HT1080 (cell line): ENCODE measurements at regions not wholly inside any gene's neighbourhood (a gene's known extent, or its start where the extent isn't known, plus 50 kb on each side); places are given as distances from the start of the nearest gene placed in this dataset.

ENCODE experiments used
- DNase-seq: peaks from one replicate; pipeline ENCODE4 v3.0.0-alpha.2; 2015; ENCODE audit warnings: low read depth

DNA sequence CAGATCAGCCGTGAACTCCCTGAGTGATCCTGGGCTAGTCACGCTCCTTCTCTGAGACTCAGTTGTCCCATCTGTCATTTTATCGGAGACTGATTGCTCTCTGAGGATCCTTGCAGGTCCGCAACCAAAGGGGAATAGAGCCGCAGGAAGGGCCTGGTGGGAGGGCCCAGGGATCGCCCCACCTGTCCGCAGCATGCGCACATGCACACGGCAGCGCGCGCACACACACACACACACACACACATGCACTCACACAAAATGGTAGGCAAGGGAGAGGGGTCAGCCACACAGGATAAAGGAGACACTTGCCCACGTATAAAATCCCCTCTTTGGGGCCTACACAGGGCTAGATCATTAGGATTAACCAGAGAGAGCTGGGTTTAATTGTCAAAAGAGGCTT, 95.6 kb upstream of the FOXP4 start:
- no peak for DNase-seq

DNA sequence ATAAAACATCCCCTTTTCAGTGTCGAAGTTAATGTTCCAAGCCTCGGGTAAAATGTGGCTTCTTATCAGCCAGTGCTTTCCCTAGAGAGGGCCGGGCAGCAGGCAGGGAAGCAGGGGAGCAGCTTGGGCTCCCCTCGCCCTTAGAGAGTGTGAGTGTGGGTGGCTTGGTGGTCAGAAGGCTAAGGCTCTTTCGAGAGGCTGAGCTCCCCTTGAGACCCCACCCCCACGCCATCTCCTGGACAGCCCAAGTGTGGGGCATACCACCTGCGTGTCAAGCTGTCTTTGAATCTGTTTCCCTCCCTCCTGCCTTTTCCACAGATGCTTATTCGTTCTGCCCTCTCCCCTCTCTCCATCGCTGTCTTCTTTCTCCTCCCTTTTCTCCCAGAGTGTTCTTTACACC, 95.1 kb upstream of the FOXP4 start:
- no peak for DNase-seq

DNA sequence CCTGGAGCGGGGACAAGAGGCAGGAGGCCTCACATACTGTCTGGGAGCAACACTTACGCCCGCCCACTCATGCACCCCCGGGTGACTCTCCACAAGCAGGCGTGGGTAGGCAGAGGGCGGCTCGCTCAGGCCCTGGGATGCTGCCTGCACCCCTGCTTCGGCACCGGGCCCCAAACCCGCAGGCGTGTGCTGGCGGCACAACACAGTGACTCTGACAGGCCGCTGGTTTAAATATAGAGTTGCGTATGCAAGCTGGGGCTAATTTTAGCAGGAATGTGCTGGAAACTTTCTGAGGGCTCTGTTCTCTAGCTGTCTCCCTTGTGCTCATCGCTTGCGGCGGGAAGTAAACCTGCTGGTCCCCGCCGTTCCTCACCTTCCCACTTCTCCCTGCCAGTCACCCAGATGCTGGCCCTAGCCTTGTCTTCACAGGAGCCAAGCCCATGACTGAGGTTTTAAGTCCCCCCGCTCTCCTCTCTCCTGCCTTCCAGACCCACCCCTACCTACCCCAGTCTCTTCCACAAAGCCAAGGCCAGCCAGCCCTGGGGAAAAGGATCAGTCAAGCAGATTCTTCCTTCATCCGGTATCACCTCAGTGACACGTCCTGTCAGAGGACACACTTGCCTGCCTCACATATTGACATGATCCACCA, 94.5 kb upstream of the FOXP4 start:
- no peak for DNase-seq

DNA sequence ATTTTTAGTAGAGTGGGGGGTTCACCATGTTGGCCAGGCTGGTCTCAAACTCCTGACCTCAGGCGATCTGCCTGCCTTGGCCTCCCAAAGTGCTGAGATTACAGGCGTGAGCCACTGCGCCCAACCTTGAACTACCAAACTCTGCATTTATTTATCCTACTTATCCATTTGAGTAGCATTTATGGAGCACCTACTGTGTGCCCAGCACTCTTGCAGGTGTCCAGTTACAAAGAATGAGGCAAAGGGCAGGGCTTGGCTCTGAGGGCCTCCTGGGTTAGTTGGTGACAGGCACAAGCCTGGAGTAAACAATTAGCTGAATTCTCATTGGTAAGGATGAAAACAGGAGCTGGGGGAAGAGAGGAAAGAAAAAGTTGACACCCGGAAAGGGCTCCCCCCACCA, 93.4 kb upstream of the FOXP4 start:
- no peak for DNase-seq

DNA sequence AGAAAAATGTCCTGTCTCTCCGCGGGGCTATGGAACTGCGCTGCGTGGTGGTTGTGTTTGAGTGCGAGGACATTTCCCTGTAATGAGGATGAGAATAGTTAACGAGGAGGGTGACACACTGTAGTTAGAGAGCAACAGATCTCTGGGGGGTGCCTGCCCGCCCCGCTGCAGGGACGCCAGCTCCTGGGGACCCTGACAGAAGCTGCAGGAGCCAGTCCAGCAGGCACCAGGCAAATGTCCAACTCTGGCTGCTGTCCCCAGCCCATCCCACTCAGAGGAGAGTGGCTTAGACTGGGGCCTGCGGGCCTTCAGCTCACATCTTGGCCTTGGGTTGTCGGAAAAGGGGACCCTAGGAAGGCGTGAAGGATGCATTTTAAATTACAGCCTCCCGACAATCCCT, 92.9 kb upstream of the FOXP4 start:
- DNase-seq = no peak

DNA sequence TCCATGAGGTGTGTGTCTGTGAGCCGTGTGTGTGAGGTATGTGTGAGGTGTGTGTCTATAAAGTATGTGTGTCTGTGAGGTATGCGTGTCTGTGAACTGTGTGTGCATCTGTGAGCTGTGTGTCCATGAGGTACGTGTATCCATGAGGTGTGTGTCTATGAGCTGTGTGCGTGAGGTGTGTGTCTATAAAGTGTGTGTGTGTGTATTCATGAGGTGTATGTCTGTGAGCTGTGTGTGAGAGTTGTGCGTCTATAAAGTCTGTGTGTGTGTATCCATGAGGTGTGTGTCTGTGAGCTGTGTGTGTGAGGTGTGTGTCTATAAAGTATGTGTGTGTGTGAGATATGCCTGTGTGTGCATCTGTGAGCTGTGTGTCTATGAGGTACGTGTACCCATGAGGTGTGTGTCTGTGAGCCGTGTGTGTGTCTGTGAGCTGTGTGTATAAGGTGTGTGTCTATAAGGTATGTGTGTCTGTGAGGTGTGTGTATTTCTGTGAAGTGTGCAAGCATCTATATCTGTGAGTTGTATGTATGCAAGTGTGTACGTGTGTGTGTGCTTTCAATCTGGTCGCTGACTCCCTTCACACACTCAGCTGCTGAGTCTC, 91.9 kb upstream of the FOXP4 start:
- DNase-seq = no peak

DNA sequence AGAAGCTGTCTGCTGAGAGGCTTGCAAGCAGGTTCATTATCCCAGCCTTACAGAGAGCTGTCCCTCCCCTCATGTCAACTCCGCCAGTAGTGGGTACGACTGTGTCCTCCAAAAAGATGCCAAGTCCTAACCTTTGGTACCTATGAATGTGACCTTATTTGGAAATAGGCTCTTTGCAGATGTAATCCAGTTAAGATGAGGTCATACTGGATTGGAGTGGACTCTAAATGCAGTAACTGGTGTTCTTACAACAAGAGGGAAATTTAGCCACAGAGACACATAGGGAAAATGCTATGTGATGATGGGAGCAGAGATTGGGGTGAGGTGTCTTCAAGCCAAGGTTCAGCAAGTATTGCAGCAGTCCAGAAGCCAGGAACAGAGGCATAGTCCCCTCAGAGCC, 90.8 kb upstream of the FOXP4 start:
- DNase-seq = no peak

DNA sequence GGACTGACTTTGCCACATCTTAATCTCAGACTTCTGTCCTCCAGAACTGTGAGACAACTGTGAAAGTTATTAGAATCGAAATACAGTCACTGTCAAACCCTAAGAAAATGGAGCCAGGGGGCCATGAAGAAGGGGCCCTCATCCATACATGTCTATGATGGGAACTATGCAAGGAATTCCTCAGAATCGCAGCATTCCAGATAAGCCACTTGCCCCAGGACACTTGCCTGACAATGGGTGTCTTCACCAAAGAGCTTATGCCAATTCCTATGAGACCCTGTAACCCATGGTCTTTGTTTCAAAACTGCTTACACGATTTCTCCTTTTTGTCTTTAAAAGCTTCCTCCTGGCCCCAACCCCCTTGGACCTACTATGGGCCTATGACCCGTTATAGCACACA, 90.4 kb upstream of the FOXP4 start:
- DNase-seq = no peak

DNA sequence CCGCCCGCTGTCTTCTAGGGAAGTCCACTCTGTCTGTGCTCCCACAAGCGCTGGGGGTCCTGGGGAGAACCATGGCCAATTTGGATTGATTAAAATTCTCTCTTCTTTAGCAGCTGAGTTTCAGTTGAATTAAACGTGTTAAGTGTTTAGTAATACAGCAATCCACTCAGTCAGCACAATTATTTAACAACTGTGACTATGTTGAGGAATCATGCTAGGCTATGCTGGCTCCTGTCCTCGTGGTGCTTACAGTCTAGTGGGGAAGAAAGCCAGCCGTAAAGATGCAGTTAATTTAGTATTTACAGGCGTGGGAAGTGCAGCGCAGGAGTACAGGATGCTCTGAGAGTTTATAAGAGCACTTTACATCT, 88.9 kb upstream of the FOXP4 start:
- no peak for DNase-seq

DNA sequence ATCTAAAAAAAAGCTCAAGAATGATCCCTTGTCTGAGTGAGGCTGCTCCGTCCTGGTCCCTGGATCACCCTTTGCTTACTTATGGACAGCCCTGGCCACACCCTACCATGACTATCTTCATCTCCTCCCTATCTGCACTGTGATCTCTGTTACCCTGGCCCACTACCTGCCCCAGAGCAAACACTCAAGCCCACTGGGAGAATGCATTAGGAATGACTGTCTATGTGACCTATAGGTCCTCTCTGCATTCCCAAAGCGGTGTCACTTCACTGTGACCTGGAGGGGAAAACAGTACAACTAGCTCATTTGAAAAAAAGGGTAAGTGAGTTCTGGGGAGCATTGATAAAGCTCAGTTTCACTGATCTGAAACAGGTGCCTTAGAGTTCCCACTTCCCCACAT, 86.4 kb upstream of the FOXP4 start:
- no peak for DNase-seq

DNA sequence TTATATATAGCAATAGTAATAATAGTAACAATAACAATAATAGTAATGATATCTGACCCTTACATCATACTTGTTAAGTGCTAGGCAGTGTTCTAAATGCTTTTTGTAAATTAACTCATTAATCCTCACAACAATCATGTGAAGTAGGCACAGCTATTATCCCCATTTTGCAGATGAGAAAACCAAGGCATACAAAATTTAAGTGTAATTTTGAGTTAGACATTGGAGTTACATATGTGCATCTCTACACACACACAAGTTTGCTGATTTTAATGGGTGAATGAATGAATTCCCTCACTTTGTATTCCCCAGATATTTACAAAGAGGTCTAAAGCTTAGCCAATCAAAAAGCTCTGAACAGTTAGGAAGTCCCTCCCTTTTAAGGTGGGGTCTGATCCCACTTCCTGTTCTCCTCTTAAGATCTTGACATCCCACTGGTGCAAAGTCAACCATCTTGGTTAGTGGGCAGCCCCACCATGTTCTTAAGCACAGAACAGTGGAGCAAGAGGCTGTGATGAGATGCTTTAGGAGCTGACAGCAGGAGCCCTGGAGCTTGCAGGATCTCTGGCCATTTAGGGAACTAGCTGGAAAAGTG, 85.3 kb upstream of the FOXP4 start:
- no peak for DNase-seq

DNA sequence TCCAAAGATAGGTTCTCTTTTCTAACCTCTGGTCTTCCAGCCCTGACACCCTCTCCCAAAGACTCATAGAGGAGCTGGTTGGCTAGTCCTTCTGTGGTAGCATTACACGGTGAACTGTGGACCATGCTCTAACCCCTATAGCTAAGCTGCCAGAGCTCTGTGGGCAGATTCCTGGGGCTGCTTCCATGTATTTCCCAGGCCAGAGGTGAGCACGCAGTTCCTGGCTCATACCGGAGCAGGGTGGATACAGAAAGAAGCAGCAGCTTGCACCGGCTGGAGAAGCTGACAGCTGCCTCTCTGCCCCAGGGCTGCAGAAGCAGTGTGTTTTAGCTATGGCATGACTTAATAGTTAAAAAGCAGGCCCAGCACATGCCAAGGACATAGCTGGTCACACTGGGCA, 84.1 kb upstream of the FOXP4 start:
- no peak for DNase-seq

DNA sequence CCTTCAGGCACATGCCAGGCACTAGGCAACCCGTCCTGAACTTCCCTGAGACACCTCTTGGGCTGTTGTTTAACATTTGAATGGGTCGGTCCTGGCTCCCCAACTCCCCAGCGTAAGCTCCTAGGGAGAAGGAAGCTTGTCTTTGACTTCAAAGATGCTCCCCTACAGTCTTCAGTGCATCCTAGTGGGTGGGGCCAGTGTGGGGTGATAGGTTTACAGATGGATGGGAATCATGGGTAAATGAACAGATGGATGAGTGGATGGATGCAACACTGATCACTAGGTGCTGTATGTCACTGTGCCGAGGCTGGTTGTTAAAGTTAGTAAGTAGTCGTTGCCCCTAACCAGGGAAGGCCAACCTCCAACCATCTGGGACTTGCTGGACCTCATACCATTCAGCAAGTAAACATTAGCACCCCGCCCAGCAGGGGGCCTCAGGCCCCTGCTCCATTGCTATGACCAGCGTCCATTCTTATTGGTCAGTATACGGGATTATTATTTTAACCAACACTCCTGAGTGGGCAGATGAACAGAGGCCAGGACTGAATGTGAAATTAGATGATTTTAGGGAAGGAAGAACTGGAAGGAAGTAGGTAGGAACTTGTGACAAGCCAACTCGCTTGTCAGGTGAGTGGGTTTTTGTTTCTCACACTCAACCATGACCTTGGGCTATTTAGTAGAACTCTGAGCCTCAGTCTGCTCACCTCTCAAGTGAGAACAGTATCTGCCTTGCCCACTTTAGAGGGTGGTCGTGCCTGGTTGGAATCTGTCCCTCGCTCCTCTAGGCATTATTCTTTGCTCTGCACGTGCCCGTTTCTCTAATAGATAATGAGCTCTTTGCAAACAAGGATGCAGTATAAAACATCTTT, 82.9 kb upstream of the FOXP4 start:
- DNase-seq = peak; percentile 52

DNA sequence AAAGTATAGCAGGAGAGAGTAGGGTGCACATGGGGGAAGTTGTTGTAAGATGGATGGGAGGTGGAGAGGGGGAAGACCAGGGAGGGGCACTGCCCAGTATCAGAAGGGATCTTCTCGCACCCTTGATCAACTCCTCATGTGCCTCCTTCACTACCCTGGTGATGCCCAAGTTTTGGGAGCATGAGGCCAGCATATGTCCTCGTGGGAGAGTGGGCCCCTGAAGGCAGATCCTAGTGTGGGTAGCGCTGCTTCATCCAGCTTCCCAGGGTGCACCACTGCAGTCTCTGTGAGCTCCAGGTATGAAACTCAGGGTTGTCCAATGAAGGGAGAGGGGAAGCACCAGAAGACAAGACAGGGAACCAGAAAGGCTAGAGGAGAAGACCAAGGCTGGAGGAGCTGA, 82.2 kb upstream of the FOXP4 start:
- no peak for DNase-seq

DNA sequence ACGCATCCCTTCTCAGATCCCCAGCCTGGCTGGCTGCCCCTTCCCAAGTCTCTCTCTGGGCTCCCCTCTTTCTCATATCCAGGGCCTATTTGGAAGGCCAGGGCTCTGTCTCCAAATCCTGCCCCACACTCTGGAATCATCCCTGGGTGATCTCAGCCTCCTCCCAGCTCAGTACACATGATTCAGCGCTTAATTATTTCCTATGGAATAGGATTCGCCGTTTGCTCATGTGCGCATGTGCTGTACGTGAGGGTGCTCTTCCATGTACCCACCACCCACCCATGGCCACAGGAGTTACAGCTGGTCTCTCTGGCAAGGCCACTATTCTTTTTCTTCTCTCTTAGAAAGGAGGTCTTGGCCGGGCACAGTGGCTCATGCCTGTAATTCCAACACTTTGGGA, 81.7 kb upstream of the FOXP4 start:
- DNase-seq = peak; percentile 74

DNA sequence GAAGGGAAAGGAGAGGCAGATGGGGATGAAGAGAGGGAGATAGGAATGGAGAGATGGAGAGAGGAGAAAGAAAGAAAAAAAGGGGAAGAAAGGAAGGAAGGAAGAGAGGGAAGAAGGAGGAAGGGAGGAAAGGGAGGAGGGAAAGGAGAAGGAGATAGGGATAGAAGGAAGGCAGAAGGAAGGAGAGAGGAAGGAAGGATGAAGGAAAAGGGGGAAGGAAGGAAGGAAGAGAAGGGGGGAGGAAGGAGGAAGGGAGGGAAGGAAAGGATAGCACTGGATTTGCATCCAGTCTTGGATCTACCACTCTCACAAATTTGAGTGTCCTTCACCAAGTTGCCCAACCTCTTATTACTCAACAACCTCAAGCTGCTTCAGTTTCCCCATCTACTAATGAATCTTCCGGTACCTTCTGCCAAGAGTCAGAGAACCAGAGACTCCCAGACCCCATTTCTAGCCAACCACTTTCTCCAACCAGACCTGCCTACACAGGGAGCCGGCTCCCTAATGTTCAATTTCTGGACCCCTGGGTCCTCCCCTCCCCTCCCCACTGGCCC, 79.7 kb upstream of the FOXP4 start:
- no peak for DNase-seq

DNA sequence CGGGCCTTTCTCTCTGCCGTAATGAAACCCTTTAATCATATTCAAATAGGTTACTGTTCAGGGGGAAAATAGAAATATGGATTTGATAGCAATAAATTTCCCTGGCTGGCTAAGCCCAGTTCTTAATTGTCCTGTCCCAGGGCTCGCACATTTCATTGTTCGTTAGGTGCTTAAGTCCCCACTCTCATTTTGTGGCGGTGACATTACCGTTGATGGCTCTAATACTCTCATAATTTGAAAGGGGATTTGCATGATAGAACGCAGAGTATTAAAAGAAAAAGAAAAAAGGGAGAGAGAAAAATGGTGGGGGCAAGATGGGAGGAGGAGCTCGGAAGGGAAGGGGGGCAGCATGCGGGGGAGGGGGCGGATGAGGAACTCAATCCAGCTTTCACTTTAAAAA, 79.1 kb upstream of the FOXP4 start:
- DNase-seq = no peak

DNA sequence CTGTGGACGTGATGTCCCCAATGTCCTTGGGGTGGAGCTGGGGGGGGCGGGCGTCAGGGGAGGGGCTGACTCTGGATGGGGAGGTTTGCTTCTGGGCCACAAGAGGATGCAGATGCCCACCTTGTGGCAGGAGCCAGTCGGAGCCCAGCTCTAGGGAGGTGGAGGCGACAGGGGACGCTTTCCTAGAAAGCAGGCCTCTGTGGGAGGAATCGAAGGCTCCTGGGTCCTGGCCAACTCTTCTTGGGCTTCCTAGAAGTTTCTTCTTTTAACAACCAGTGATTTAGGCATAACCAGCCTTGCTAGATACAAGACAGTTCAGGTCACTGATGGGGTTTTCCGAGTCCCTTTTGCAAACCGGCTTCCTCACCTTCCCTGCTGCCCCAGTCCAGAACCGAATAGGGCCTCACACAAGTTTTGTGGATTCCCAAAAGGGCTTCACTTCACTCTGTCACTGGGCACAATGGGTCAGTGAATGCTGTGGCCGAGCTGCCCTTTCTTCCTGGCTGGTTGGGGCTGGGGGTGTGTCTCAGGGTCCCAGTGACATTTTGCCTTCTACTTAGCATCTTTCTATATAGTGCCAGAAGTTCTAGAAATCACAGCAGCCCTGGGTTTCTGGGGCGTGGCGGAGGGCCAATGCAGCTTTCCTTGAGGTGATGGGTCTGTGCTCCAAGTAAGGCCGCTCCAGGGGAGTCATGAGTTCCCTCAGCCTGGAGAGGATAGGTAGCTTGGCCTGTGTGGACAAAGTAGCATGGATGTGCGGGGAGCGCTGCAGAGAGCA, 78.4 kb upstream of the FOXP4 start:
- no peak for DNase-seq

DNA sequence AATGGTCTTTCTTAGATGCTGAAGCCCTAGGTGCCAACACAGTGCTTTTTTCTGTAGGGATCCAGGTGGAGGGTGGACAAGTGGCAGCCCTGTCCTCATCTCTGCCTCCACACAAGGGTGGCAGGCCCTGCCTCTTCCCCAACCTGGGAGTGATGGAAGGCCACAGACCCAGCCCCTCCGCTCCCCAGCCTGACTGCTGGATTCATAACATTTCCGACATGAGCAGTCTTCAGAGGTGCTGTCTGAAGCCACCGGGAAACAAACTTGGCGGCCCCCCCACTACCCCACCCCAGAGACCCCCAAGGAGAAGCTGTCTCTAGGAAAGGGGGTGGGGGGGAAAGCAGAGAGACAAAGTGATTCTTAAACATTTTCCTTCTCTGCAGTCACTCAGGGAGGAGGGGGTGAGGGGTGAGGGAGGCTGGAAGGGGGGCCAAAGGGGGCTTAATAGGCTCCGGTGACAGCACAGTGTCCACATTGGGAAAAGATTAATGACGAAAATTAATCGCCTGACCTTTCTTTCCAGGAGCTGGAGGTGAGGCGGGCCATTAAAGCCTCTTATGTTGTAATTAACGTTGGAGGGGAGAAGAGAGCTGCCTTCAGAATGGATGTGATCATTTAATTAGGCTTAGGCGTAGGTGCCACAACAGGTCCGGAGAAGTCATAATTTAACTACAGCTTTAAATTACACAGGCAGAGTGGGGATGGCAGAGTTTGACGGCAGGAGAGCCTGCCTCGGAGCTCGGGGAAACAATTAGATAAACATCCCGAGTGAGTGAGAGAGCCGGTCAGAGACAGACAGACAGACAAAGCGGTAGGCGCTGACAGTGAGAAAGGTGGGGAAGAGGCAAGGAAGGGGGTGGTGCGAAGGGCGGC, 76.8 kb upstream of the FOXP4 start:
- DNase-seq = no peak

DNA sequence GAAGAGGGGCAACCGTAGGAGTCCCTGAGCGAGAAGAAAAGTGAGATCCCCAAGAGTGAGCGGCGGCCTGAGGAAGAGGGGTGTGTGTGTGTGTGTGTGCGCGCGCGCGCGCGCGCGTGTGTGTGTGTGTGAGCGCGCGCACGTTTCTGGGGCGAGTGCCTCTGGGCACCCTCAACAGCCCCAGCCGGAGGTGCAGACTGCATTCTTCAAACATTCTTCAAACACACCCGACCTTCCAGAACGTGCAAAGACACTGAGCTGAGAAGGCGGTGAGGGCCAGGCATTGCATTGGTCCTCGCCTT, 76.2 kb upstream of the FOXP4 start:
- no peak for DNase-seq
